Large intestine (tissue), 3 donors: ENCODE measurements at regions not wholly inside any gene's neighbourhood (a gene's known extent, or its start where the extent isn't known, plus 50 kb on each side); places are given as distances from the start of the nearest gene placed in this dataset.

Source experiments
- DNase-seq, 2 donors: peaks; one replicate each; pipeline versions ENCODE4 v3.0.0 to v3.0.0-alpha.2; 2013
- H3K27ac ChIP-seq: one replicate; pipeline ENCODE4 v1.5.1; 2013; ENCODE audit warnings: low read length
- H3K27me3 ChIP-seq: 2 replicates; pipeline ENCODE4 v1.6.1; 2013; ENCODE audit warnings: low read length; ENCODE audit not compliant: control insufficient read depth, insufficient read depth
- H3K36me3 ChIP-seq: 2 replicates; pipeline ENCODE4 v1.6.1; 2013; ENCODE audit warnings: low read length; ENCODE audit not compliant: control insufficient read depth, insufficient read depth
- H3K4me1 ChIP-seq: one replicate; pipeline ENCODE4 v1.6.1; 2013; ENCODE audit warnings: low read length; ENCODE audit not compliant: control insufficient read depth, insufficient read depth
- H3K4me3 ChIP-seq: one replicate; pipeline ENCODE4 v1.5.1; 2013; ENCODE audit warnings: low read length
- H3K9me3 ChIP-seq: one replicate; pipeline ENCODE4 v1.6.1; 2013; ENCODE audit warnings: mild to moderate bottlenecking, low read depth, low read length, moderate library complexity; ENCODE audit not compliant: control insufficient read depth
- WGBS: methylation state at CpG from one replicate; pipeline ENCODE4 v1.1.5; 2013; ENCODE audit warnings: low lambda C conversion rate; ENCODE audit not compliant: insufficient coverage; 5-methylcytosine and 5-hydroxymethylcytosine counted together

- Histone ChIP-seq H3K36me3 (no peaks in the 10 kb centered on the region), H3K27ac (no peak overlapping the region), H3K4me1 (no peaks in the 10 kb centered on the region), H3K27me3 (no peaks in the 10 kb centered on the region), H3K9me3 (peaks cover 45% of the 10 kb centered on the region), H3K4me3 (no peak overlapping the region)
- no peak for DNase-seq
- no CpG with 5 or more reads among the region's 58 CpGs for WGBS
These were observed 1960.9 kb upstream of the DEFB115 start for GRCh38 chr20:29296256-29297230.

- Histone ChIP-seq H3K27me3 (no peaks in the 10 kb centered on the region), H3K4me3 (no peak overlapping the region), H3K36me3 (no peaks in the 10 kb centered on the region), H3K27ac (no peak overlapping the region), H3K4me1 (no peaks in the 10 kb centered on the region), H3K9me3 (peaks cover 50% of the 10 kb centered on the region)
- WGBS = no CpG with 5 or more reads among the region's 70 CpGs
- no peak for DNase-seq
These were observed 1959.8 kb upstream of the DEFB115 start for GRCh38 chr20:29297411-29298270.

- H3K4me3 ChIP-seq = no peak overlapping the region
- H3K27ac ChIP-seq = no peak overlapping the region
- WGBS = no CpG with 5 or more reads among the region's 12 CpGs
- H3K9me3 ChIP-seq = peaks cover 50% of the 10 kb centered on the region
- no peaks in the 10 kb centered on the region for H3K4me1 ChIP-seq
- DNase-seq = no peak
- no peaks in the 10 kb centered on the region for H3K36me3 ChIP-seq
- H3K27me3 ChIP-seq = no peaks in the 10 kb centered on the region
These were observed 1959.2 kb upstream of the DEFB115 start for GRCh38 chr20:29298271-29298590.

- Histone ChIP-seq H3K27ac (no peak overlapping the region), H3K4me1 (no peaks in the 10 kb centered on the region), H3K27me3 (no peaks in the 10 kb centered on the region), H3K4me3 (no peak overlapping the region), H3K9me3 (peaks cover 50% of the 10 kb centered on the region), H3K36me3 (no peaks in the 10 kb centered on the region)
- WGBS = no CpG with 5 or more reads among the region's 40 CpGs
- no peak for DNase-seq
These were observed 1958.5 kb upstream of the DEFB115 start for GRCh38 chr20:29298759-29299613.

GRCh38 chr20:29299811-29300578 lies 1957.5 kb upstream of the DEFB115 start:
- DNase-seq = no peak
- WGBS = no CpG with 5 or more reads among the region's 49 CpGs
- Histone ChIP-seq H3K4me3 (no peak overlapping the region), H3K27me3 (no peaks in the 10 kb centered on the region), H3K4me1 (no peaks in the 10 kb centered on the region), H3K9me3 (peaks cover 52% of the 10 kb centered on the region), H3K36me3 (no peaks in the 10 kb centered on the region), H3K27ac (no peak overlapping the region)

- Histone ChIP-seq H3K27me3 (no peaks in the 10 kb centered on the region), H3K9me3 (peaks cover 57% of the 10 kb centered on the region), H3K36me3 (no peaks in the 10 kb centered on the region), H3K27ac (no peak overlapping the region), H3K4me1 (no peaks in the 10 kb centered on the region), H3K4me3 (no peak overlapping the region)
- WGBS = 60% methylated on average over 2 of the region's 88 CpGs
- no peak for DNase-seq
These were observed 1956.6 kb upstream of the DEFB115 start for GRCh38 chr20:29300579-29301551.

GRCh38 chr20:29301624-29302259 lies 1955.7 kb upstream of the DEFB115 start:
- whole genome bisulfite sequencing = no CpG with 5 or more reads among the region's 46 CpGs
- H3K9me3 ChIP-seq = peaks cover 49% of the 10 kb centered on the region

GRCh38 chr20:29302979-29303644 lies 1954.4 kb upstream of the DEFB115 start:
- Histone ChIP-seq H3K9me3 (peaks cover 38% of the 10 kb centered on the region), H3K4me1 (no peaks in the 10 kb centered on the region)
- no CpG with 5 or more reads among the region's 16 CpGs for WGBS

More at GRCh38 chr20:29301624-29302259, 1955.7 kb upstream of the DEFB115 start:
- Histone ChIP-seq H3K36me3 (no peaks in the 10 kb centered on the region), H3K4me1 (no peaks in the 10 kb centered on the region), H3K27me3 (no peaks in the 10 kb centered on the region), H3K27ac (no peak overlapping the region), H3K4me3 (no peak overlapping the region)
- no peak for DNase-seq

More at GRCh38 chr20:29302979-29303644, 1954.4 kb upstream of the DEFB115 start:
- no peaks in the 10 kb centered on the region for H3K27me3 ChIP-seq
- H3K36me3 ChIP-seq = no peaks in the 10 kb centered on the region
- H3K27ac ChIP-seq = no peak overlapping the region
- H3K4me3 ChIP-seq = no peak overlapping the region
- DNase-seq = no peak
